ENCODE measurements at regions not wholly inside any gene's neighbourhood (a gene's known extent, or its start where the extent isn't known, plus 50 kb on each side); places are given as distances from the start of the nearest gene placed in this dataset.

DNA sequence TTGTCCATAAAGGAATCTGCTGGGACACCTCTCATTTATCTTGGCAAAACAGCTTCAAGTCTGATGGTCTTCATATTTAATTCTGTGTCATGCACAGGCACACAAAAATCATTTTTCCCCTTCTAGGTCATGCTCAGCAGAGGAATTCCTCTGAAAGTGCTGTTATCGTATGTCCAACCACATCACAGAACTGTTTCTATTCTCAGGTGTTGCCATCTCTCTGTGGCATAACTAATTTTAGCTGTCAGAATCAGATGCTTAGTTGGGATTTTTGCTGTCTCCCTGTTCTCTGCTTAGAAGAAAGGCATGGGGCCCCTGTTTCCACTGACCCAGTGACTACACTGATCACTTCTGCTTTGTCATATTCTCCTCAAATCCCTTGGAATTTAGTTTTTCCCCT, 608.0 kb upstream of the EPHA7 start:
- no peaks in the 10 kb centered on the region for H3K27me3 ChIP-seq (replicated peaks; ENCODE audit: insufficient read depth, low read length)

DNA sequence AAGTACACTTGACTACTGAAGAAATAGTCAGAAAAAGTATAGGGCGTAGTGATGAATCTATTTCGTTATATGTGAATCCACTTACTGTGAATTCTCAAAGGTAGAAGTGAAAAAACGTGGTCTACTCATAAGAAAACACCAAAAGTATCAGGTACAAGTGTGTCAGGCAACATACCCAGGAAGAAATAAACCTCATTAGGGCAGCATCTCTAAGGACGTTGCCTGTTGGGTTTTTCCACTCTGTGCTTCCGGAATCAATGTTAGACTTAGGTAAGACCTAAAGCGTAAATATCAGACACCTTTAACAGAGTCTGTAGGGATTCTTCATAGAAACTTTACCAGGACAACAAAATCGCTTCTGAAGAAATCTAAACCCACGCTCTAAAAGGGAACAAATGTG, 607.2 kb upstream of the EPHA7 start:
- Histone ChIP-seq H2AFZ (ENCODE audit: low read length) (no peak overlapping the region), H3K4me1 (ENCODE audit: low read length) (peaks cover 26% of the 10 kb centered on the region), H3K9ac (ENCODE audit: low read length) (no peak overlapping the region), H3K9me3 (replicated peaks; ENCODE audit: insufficient read depth, low read length) (no peaks in the 10 kb centered on the region), H3F3A (ENCODE audit: insufficient read depth, low read length) (peaks cover 3% of the 10 kb centered on the region), H4K20me1 (ENCODE audit: insufficient read depth, low read length) (no peaks in the 10 kb centered on the region), H3K27me3 (replicated peaks; ENCODE audit: insufficient read depth, low read length) (no peaks in the 10 kb centered on the region), H3K27ac (ENCODE audit: low read length) (peak overlapping the region; percentile 68; the same call in 1 of the 2 replicates), H3K79me2 (ENCODE audit: low read length) (no peaks in the 10 kb centered on the region), H3K4me3 (ENCODE audit: low read length) (no peak overlapping the region), H3K36me3 (replicated peaks; ENCODE audit: insufficient read depth, low read length) (no peaks in the 10 kb centered on the region), H3K4me2 (ENCODE audit: low read depth, low read length) (peak overlapping the region; percentile 50; the same call in 1 of the 2 replicates), H3K9me2 (replicated peaks; ENCODE audit: insufficient read depth, low read length) (no peaks in the 10 kb centered on the region)
- no peak for TF ChIP-seq EZH2phosphoT487 (IDR thresholded peaks at IDR 0.05; ENCODE audit: low read length)
- TF ChIP-seq, protein P1, sequence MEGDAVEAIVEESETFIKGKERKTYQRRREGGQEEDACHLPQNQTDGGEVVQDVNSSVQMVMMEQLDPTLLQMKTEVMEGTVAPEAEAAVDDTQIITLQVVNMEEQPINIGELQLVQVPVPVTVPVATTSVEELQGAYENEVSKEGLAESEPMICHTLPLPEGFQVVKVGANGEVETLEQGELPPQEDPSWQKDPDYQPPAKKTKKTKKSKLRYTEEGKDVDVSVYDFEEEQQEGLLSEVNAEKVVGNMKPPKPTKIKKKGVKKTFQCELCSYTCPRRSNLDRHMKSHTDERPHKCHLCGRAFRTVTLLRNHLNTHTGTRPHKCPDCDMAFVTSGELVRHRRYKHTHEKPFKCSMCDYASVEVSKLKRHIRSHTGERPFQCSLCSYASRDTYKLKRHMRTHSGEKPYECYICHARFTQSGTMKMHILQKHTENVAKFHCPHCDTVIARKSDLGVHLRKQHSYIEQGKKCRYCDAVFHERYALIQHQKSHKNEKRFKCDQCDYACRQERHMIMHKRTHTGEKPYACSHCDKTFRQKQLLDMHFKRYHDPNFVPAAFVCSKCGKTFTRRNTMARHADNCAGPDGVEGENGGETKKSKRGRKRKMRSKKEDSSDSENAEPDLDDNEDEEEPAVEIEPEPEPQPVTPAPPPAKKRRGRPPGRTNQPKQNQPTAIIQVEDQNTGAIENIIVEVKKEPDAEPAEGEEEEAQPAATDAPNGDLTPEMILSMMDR (IDR thresholded peaks at IDR 0.05; ENCODE audit: low read length), result no peak
- no peak for TF ChIP-seq EZH2 (optimal IDR thresholded peaks at IDR 0.05; ENCODE audit: low read depth, low read length)
- peak; percentile 26 for DNase-seq

More for the DNA sequence above, 608.0 kb upstream of the EPHA7 start:
- no peak overlapping the region for H3K4me3 ChIP-seq (ENCODE audit: low read length)
- peaks cover 3% of the 10 kb centered on the region for H3F3A ChIP-seq (ENCODE audit: insufficient read depth, low read length)
- no peaks in the 10 kb centered on the region for H3K9me2 ChIP-seq (replicated peaks; ENCODE audit: insufficient read depth, low read length)
- H3K9me3 ChIP-seq (replicated peaks; ENCODE audit: insufficient read depth, low read length), result no peaks in the 10 kb centered on the region
- DNase-seq, result peak; percentile 86
- no peaks in the 10 kb centered on the region for H3K36me3 ChIP-seq (replicated peaks; ENCODE audit: insufficient read depth, low read length)
- no peaks in the 10 kb centered on the region for H4K20me1 ChIP-seq (ENCODE audit: insufficient read depth, low read length)
- TF ChIP-seq, protein P1 (IDR thresholded peaks at IDR 0.05; ENCODE audit: low read length), result no peak
- H3K4me1 ChIP-seq (ENCODE audit: low read length), result peaks cover 26% of the 10 kb centered on the region
- no peaks in the 10 kb centered on the region for H3K79me2 ChIP-seq (ENCODE audit: low read length)
- peak overlapping the region; percentile 68; the same call in 1 of the 2 replicates for H3K27ac ChIP-seq (ENCODE audit: low read length)
- peak overlapping the region; percentile 50 for H3K4me2 ChIP-seq (ENCODE audit: low read depth, low read length)
- H3K9ac ChIP-seq (ENCODE audit: low read length), result peak overlapping the region; percentile 18; the same call in 1 of the 2 replicates
- no peak overlapping the region for H2AFZ ChIP-seq (ENCODE audit: low read length)

DNA sequence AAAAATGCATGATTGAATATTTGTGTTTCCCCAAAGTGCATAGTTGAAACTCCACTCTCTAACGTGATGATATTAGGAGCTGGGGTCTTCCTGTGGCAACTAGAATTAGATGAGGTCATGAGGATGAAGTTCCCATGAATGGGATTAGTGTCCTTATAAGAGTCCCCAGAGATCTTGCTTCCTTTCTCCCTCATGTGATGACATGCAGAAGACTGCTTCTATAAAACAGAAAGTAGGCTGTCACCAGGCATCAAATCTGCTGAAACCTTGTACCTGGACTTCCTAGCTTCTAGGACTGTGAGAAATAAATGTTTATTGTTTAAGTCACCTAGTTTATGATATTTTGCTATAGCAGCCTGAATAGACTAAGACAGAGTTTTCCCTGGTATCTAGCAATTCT, 586.5 kb upstream of the EPHA7 start:
- TF ChIP-seq, protein P1 (IDR thresholded peaks at IDR 0.05; ENCODE audit: low read length), result no peak
- no peak overlapping the region for H3K27ac ChIP-seq (ENCODE audit: low read length)
- H2AFZ ChIP-seq (ENCODE audit: low read length), result no peak overlapping the region
- no peak for DNase-seq
- no peaks in the 10 kb centered on the region for H3K36me3 ChIP-seq (replicated peaks; ENCODE audit: insufficient read depth, low read length)
- H3K4me3 ChIP-seq (ENCODE audit: low read length), result no peak overlapping the region
- H3K9me2 ChIP-seq (replicated peaks; ENCODE audit: insufficient read depth, low read length), result no peaks in the 10 kb centered on the region
- H3K4me1 ChIP-seq (ENCODE audit: low read length), result no peaks in the 10 kb centered on the region
- no peaks in the 10 kb centered on the region for H4K20me1 ChIP-seq (ENCODE audit: insufficient read depth, low read length)
- H3K9ac ChIP-seq (ENCODE audit: low read length), result no peak overlapping the region
- no peaks in the 10 kb centered on the region for H3K79me2 ChIP-seq (ENCODE audit: low read length)
- H3K4me2 ChIP-seq (ENCODE audit: low read depth, low read length), result no peak overlapping the region
- H3F3A ChIP-seq (ENCODE audit: insufficient read depth, low read length), result no peaks in the 10 kb centered on the region
- H3K9me3 ChIP-seq (replicated peaks; ENCODE audit: insufficient read depth, low read length), result no peaks in the 10 kb centered on the region
- no peaks in the 10 kb centered on the region for H3K27me3 ChIP-seq (replicated peaks; ENCODE audit: insufficient read depth, low read length)

Measured in MM.1S (cell line).